ENCODE measurements at regions not wholly inside any gene's neighbourhood (a gene's known extent, or its start where the extent isn't known, plus 50 kb on each side); places are given as distances from the start of the nearest gene placed in this dataset.
"Not testable (repeated sequence)": the region's sequence is repeated elsewhere in the genome, so short reads cannot be mapped to it uniquely, and the experiment has no call there.

DNA sequence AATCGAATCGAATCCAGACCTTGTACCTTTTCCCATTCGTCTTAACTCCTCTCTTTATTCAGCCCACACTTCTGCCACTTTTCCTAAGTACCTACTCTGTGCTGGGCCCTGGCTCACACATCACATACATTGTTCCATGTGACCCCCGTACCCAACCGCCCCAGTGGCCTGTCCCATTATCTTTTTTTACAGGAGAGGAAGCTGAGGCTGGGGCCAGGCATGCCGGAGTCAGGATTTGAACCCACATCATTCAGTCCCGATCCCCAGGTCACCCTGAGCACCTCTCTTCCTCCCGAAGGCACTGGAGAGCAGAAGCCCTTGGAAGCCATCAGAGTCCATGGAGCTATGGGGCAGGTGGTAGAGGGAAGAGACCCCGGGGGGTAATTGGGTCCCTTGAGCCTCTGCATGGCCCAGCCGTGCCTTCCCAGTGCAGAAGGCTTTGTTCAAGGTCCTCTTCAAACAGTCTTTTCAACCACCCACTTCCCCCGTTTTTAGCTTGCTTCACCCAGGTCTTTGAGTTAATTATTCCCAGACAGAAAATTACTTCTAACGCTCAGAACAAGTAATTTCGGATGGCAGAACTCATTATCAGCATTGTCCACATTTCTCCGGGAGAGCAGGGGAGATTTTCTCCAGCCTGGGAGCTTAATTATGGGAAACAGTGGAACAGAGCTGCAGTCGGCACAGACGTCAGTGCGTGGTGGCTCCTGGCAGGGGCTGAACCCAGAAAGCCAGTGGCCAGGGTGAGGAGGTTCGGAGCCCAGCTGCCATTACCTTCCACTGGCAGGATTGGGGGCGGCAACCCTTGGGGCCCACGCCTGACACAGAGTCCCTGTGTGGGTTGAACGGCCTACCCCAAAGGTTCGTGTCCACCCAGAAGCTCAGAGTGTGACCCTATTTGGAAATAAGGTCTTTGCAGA, 82.4 kb upstream of the RTL6 start:
- in situ Hi-C loops (cut with MboI; ENCODE audit: low sequenced_read_pairs): no loop called here

DNA sequence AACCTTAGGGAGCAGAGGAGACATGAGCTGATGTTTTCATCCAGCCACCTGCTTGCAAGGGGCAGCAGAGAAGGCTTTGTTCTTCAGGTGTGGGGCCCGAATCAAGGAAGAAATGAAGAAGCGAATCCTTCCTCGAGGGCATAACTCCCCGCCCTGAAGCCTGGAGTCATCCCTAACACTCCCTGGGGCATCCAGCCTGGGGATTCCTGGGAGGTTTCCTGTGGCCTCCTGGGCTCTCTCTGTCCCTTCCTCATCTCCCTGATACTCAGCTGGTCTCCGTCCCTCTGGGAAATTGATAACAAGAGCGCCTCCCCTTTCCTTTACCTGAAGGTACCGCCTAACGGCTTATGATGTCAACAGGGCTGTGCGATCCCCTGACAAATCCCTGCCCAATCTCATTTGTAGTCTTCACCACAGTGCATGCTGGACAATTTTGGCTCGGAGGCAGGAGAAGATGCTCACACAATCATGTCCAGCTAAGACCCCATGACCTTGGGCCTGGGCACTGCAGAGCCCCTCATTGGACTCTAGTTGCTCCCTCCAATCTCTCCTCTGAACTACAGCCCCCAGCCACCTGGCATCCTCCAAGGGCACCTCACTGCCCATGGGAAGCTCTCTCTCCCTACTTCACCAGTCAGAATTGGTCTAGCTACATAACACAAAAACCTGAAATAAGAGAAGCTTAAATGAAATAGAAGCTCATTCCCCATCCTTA, 80.6 kb upstream of the RTL6 start:
- in situ Hi-C loops (cut with MboI; ENCODE audit: low sequenced_read_pairs): no loop called here

DNA sequence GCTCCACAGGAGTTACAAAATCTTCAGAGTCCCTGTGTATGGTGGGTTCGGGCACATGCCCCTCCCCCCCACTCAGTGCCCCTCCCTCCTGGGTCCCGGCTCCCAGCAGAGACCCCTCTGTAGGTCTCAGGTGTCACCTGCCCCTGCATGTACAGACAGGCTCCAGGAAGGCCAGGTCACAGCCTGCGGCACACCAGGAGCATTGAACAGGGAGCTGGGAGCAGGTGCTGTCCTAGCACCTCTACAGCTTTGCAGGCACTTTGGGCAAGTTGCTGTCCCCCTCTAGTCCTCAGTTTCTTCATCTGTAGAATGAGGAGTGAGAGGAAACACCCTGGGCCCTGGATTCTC, 80.1 kb upstream of the RTL6 start:
- in situ Hi-C loops (cut with MboI; ENCODE audit: low sequenced_read_pairs): no loop called here

DNA sequence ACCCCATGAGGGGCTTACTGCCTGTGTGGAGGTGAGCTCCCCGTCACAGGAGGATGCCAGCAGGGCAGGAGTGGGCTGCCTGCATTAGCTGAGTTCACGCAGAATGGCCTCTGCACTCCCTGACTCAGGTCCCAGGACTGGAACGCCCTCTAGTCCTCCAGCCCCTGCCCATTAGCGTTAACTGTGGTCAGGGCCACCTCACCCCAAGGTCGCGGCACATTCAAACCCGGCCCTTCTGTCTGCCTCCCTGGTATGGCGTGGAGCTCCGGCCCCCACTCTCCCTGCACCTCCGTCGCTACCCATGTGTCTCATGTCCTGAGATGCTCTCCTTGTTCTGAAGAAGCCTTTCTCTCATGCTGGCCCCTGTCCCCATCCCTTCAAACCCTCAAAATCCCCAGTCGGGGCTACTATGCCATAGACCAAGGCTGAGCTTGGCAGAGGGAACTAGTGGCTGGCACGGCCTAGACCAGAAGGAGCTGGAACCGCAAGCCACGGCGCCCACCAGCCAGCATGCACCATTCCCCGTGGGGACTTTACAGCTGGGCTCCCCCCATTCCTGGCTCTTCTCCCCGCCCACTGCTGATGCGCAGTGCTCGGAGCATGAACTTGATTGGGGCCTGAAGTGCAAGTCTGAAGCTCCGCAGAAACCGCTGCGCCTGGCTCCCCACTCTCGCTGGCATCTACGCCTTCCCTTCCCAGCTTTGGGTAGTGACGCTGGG, 79.5 kb upstream of the RTL6 start:
- in situ Hi-C loops (cut with MboI; ENCODE audit: low sequenced_read_pairs): no loop called here

DNA sequence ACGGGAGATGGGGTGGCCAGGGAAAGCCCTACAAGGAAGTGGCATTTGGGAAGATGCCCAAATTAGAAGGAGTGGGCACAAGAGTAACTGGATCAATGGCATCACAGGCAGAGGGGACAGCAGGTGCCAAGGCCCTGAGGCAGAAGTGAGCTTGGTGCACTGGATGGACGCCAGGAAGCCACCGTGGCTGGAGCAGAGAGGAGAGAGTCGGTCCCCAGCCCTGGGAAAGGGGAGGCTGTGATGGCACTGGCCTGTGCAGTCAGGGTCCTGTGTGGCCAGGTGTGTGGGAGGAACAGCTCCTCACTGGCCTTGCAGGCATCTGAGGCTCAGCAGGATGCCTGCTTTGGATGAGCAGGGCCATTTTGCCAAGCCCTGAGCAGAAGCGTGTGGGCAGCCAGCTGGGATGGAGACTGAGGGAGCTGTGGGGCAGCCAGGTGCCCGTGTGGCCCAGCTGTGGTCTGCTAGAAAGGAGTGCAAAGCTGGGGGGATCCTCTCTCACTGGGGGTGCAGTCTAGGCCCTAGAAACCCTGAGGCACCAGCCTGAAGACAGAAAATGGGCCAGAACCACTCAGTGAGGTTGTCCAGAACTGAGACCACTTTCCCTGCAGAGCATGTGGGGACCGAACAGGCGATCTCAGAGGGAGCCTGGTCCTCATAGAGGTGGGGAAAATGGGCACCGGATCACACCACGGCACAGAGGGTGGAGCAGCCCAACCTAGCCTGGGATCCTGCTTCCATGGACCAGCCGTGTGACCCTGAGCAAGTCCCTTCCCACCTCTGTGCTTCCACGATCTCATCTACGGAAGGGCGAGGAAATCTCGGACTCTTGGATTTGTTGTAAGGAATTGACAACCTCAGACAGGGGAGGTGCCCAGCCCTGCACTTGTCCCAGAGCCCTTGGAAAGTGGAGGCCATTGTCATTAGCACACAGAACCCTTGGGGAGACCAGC, 78.6 kb upstream of the RTL6 start:
- in situ Hi-C loops (cut with MboI; ENCODE audit: low sequenced_read_pairs): no loop called here

DNA sequence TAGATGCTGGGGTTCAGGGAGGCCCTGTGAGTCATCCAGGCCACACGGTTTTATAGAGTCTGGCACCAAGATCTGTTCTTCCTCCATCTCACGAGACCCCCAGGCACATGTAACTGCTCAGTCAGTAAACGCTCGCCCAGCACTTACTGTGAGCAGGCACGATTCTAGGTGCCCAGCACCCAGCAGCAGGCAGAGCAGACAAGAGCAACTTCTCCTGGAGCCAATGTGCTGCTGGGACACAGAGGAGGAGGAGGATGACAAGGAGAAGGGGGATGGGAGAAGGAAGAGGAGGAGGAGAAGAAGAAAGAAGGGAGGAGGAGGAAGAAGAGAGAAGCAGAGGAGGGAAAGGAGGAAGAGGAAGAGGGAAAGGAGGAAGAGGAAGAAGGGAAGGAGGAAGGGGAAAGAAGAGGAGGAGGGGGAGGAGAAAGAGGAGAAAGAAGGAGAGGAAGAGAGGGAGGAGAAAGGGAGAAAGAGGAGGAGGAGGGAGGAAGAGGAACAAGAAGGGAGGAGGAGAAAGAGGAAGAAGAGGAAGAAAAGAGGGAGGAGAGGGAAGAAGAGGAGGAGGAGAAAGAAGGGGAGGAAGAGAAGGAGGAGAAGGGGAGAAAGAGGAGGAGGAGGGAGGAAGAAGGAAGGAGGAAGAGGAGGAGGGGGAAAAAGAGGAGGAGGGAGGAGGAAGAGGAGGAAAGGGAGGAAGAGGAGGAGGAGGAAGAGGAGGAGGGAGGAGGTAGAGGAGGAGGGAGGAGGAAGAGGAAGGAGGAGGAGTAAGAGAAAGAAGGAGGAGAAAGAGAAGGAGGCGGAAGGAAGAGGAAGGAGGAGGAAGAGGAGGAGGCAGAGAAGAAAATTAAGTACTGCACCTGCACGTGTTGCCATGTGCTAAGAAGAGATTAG, 77.6 kb upstream of the RTL6 start:
- in situ Hi-C loops (cut with MboI; ENCODE audit: low sequenced_read_pairs): no loop called here

DNA sequence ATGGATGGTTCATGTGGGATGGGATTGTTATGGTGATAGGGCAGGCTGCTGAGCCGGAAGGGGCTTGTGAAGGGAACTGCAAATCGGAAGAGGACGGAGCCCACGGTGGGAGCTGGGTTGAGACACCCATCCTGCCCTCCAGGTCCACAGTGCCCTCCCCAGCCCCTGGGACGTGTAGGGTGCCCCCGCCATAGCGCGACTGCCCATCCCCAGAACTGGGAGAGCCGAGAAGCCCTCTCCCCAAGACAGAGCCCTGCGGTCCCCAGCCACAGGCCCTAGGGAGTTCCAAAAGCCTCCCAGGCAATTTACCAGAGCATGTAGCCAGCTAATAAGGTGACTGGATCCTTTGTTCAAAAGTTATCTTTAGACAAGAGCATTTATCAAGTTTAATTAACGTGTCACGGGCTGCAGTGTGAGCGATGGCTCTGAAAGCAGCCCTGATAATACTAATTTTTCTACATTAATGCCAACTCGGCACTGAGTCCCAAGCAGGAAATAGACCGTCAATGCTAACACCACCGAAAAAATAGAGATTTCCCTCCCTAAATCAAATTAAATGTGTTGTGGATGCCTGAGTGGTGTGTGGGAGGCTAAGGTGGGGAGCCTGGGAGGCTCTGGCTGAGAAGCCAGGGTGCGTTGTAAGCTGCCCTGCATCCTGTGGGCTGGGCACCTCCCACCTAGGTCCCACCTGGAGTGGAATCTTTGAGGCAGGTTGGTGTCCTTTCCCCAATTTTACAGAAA, 76.8 kb upstream of the RTL6 start:
- in situ Hi-C loops (cut with MboI; ENCODE audit: low sequenced_read_pairs): no loop called here

DNA sequence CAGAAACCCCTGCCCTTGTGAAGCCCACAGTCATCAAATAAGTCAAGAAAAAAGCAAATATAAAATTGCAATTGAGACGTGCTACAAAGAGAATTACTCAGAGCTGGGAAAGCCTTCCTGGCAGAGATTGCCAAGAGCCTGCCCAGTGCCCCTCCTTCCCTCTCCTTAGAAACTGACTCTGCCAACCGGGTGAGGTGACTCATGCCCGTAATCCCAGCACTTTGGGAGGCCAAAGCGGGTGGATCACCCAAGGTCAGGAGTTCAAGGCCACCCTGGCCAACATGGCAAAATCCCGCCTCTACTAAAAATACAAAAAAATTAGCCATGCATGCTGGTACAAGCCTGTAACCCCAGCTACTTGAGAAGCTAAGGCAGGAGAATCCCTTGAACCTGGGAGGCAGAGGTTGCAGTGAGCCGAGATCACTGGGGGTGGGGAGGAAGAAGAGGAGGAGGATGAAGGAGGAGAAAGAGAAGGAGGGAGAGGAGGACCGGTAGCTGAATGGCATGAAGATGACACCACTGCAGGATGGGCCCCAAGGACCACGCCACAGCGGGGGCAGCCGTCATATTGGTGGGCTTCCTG, 76.1 kb upstream of the RTL6 start:
- in situ Hi-C loops (cut with MboI; ENCODE audit: low sequenced_read_pairs): no loop called here

DNA sequence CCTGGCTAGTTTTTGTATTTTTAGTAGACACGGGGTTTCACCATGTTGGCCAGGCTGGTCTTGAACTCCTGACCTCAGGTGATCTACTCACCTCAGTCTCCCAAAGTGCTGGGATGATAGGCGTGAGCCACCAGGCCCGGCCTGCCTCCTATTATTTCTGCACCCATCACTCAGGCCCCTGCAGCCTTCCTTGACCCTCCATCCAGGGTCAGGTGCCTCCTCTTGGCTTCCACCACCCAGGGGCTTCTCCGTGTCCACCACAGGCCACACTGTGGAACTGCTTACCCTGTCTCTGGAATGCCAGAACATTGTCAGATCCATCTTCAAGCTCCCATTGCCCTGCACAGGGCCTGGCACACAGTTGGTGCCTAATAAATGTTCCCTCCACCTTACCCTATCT, 75.4 kb upstream of the RTL6 start:
- in situ Hi-C loops (cut with MboI; ENCODE audit: low sequenced_read_pairs): no loop called here

DNA sequence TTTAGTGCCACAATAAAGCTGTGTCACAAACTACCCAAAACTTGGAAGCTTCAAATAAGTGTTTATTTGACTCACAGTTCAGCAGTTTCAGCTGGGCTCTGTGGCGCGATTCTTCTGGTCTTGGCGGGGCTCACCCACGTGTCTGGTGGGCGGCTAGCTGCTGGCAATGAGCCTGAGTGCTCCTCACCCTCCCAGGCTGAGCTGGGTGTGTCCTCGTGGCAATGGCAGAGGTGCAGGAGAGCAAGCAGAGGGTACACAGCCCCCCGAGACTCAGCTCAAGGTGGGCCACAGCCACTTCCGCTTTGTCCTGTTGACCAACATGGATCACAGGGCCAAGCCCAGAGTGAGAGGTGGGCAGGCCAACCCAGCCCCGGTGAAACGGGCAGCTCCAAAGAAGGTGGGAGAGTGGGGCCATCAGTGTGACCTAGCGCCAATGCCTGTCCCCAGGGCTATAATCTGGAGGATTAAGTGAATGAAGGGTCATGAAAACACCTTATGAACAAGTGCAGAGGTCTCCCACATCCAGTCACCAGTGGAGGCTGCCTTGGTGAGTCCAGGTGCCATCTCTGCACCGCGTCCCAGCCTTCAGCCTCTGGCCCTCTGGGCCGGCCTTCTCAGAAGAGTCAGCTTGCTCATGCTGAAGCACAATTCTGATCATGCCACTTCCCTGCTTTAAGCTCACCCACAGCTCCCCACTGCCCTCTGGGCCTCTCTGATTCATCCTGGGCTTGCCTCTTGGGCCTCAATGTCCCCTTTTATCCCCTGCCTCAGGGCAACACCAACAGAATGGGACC, 74.6 kb upstream of the RTL6 start:
- in situ Hi-C loops (cut with MboI; ENCODE audit: low sequenced_read_pairs): no loop called here

DNA sequence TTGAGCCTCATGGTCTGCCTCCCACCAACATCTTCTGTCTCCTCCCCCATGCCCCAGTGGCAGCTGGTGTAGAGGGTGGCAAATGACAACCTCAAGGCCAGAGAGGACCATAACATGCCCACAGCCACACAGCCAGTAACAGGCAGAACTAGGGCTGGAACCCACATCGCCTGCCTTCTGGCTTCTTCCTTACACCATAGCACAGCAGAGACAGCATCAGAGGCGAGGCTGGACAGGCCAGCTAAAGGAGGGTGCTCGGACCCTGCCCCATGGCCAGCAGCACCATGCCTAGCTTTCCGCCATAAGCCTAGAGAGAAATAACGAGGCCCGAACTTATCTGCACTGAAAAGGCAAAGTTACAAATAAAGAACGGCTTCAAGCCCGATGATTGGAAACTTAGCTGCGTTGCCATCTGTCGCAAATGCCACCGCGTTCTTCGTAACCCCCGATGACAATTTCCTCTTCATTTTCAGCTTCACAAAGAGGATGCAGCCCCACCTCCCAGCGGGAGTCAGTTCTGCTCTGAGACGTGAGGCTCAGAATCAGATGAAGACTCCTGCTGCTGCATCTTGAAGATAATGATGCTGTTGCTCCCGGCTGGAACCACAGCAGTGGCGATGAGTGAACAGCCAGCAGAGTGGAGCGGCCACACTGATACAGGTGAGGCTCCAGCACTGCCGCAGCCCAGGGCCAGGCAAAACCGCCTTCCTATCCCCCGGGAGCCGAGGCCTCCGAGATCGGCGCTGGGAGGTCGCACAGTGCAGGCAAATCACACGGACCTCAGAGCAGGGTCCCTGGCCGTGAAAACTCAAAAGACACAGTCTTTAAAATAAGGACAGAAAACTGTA, 73.8 kb upstream of the RTL6 start:
- in situ Hi-C loops (cut with MboI; ENCODE audit: low sequenced_read_pairs): no loop called here

DNA sequence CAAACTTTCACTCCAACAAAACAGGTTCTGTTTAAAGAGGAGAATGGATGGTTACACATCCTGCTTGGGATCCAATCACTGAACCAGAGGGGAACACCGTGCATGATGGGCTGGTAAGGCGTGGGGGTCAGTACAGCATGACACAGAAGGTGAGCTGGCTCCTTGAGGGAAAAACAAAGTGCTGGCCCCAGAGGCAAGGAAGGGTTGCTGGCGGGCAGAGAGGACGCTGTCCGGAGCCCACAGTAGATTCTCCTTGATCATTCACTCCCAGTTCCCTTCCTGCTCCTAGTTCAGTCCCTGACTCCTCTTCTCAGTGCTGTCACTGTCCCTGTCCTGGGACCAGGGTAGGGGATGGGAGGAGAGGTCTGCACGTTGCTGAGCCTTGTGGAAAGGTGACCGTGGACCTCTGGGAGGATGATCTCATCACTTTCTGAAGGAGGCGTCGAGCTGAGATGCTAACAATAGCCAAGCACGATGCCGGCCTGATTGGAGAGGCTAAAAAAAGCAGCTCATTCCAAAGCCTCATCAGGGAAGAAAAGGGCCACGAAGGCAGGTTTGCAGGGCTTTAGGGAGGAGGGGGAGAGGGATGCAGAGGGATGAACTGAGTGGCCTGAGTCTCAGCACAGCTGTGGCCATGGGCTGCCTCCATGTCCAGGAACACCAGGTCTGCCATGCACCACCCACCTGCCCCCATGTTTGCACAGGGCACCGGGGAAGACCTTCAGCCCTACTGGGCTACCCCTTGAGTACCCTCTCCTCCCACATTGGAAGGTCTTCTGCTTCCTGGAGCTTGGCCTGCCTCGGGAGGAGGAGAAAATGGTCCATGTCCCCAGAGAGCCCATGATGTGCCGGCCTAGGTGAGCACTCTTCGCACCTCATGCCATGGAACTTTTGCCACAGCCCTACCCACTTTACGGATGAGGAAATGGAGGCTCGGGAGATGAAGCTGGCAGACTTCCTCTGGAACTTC, 72.7 kb upstream of the RTL6 start:
- in situ Hi-C loops (cut with MboI; ENCODE audit: low sequenced_read_pairs): no loop called here

DNA sequence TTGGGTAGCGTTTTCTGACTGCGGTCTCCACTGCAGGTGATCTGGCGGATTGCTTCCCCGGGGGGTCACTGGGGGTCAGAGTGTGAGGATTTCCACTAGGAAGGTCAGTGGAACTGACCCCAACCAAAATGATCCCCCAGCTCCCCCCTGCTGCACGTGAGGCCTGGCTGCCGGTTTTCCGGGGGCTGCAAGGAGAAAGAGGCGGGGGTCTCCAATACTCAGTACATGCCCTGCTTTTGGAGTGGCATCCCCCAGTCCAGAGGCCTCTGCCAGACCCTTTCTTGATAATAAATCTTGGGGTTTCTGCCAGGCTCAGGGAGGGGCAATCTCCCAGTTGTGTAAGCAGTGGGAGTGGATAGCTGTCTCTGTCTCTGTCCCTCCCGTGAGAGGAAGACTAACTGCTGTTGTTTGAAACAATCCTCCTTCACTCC, 71.5 kb upstream of the RTL6 start:
- in situ Hi-C loops (cut with MboI; ENCODE audit: low sequenced_read_pairs): no loop called here

DNA sequence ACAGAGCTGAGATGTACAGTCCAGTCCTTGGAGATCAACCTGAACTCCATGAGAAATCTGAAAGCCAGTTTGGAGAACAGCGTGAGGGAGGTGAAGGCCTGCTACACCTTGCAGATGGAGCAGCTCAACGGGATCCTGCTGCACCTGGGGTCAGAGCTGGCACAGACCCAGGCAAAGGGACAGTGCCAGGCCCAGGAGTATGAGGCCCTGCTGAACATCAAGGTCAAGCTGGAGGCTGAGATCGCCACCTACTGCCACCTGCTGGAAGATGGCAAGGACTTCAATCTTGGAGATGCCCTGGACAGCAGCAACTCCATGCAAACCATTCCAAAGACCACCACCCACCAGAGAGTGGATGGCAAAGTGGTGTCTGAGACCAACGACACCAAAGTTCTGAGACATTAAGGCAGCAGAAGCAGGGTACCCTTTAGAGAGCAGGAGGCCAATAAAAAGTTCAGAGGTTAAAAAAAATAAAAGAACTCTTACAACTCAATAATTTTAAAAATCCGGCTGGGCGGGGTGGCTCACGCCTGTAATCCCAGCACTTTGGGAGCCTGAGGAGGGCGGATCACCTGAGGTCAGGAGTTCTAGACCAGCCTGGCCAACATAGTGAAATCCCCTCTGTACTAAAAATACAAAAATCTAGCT, 69.9 kb upstream of the RTL6 start:
- in situ Hi-C loops (cut with MboI; ENCODE audit: low sequenced_read_pairs): no loop called here

DNA sequence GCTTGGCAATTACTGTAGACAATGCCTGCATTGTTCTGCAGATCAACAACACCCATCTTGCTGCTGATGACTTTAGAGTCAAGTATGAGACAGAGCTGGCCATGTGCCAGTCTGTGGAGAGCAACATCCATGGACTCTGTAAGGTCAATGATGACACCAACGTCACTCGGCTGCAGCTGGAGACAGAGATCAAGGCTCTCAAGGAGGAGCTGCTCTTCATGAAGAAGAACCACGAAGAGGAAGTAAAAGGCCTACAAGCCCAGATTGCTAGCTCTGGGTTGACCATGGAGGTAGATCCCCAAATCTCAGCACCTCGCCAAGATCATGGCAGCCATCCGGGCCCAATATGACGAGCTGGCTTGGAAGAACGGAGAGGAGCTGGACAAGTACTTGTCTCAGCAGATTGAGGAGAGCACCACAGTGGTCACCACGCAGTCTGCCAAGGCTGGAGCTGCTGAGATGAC, 69.4 kb upstream of the RTL6 start:
- in situ Hi-C loops (cut with MboI; ENCODE audit: low sequenced_read_pairs): not testable (repeated sequence)
